HG02852 (cell line): ENCODE measurements at regions not wholly inside any gene's neighbourhood (a gene's known extent, or its start where the extent isn't known, plus 50 kb on each side); places are given as distances from the start of the nearest gene placed in this dataset.
A peak's percentile ranks its signal among the peaks of the same experiment; 100 is the strongest.
"Not testable (repeated sequence)": the region's sequence is repeated elsewhere in the genome, so short reads cannot be mapped to it uniquely, and the experiment has no call there.

Experiments used
- ATAC-seq: cut with Tn5 transposase; IDR thresholded peaks from one replicate; pipeline ENCODE4 v1.9.1; 2021; ENCODE audit warnings: mild to moderate bottlenecking, moderate library complexity; ENCODE audit not compliant: unreplicated experiment

DNA sequence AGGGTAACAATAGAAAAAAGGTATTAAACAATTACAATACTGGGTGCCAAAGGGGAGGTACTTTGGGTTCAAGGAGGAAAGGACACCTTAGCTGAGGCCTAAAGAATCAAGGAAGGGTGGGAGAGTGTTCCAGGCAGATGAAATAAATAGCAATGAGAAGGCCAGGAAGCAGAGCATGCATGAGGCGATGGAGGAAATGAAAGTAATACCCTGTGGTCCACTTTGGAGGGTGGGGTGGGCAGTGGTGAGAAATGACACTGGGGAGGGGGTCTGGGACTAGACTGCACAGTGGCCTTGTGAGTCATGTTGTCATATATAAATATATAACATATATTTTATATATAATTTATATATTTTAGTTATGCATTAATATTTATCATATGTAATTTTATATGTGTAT is 55.9 kb downstream of the BHLHE40 start:
- no peak for ATAC-seq

DNA sequence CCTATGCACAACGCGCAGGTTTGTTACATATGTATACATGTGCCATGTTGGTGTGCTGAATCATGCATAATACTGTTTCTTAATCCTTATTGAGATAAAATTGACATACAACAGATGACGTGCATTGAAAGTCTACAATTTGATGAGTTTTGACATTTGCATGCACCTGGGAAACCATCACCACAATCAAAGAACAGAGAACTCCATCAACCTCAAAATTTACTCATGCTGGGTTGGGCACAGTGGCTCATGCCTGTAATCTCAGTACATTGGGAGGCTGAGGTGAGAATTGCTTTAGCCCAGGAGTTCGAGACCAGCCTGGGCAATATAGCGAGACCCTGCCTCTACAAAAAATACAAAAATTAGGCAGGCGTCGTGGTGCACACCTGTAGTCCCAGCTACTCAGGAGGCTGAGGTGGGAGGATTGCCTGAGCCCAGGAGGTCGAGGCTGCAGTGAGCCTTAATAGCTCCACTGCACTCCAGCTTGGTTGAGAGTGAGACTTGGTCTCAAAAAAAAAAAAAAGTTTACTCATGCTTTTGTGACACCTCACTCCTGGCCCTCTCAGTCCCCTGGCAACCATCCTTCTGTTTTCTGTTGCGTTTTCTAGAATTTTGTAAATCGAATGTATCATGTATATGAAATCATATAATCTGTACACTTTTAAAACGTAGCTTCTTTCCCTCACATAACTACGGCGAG is 56.6 kb downstream of the BHLHE40 start:
- ATAC-seq, result no peak

DNA sequence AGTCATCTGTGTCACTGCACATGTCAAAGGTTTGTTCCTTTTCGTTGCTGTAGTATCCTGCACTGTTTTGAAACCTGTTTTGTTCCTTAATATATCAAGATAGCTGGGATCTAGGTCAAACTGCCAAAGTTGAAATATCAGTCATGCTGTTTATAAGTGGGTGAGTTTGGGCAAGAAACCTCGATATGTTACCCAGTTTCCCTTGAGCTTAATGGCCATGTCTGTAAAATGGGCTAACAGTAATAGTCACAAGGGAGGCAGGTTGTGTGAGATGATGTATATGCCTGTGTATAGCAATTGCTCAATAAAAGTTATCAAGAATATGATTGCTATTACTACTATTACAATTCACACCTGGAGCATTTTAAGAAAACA is 57.1 kb downstream of the BHLHE40 start:
- no peak for ATAC-seq

DNA sequence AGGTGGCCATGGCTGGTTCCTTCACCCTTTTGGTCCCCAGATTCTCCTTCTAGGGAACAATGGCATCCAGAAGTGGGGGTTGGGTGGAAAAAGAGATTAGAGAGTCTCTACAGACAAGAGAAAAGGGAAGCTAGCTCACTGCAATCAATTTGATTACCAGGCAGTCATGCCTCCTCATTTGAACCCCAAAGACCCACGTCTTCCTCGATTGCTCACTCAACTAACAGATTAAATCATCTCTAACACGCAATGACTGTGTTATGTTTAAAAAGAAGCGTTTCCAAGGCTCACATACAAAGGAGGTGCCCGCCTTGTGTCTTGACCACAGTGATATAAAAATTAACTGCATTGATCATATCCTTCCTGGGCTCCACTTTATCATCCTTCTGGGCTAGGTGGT is 57.6 kb downstream of the BHLHE40 start:
- ATAC-seq, result no peak

DNA sequence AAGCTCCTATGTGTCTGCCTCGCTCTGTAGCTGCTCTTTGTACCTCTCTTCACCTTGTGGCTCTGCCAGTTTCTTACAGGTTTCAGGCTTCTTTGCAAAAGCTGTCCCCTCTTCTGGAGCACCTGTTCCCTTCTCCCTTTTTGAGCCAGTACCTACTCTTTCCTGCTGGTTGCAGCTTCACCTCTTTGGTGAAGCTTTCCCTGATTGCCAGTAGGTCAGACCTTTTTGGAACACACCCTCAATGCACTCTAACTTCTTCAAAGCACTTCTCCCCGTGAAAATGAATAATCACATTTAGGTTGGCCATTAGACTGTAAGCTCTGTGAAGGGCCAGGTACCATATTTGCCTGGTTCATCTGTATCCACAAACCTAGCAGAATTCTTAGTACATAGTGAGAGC is 60.3 kb downstream of the BHLHE40 start:
- ATAC-seq, result no peak

DNA sequence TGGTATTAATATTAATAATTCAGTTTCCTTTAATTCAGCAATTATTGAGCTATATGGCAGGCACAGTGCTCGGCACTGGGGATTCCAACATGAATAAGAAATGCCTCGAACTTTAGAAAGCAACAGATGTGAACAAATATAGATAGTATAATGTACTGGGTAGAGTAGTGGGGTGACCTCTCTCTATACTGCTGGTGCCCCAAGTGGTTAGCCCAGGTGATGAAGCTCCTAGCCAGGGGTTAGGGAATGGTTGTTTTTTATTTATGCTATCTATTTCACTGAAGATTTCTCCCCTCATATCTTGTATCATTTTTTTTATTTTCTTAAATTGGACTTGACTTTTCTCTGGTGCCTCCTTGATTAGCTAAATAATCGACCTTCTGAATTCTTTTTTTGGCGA is 62.1 kb downstream of the BHLHE40 start:
- ATAC-seq, result no peak

DNA sequence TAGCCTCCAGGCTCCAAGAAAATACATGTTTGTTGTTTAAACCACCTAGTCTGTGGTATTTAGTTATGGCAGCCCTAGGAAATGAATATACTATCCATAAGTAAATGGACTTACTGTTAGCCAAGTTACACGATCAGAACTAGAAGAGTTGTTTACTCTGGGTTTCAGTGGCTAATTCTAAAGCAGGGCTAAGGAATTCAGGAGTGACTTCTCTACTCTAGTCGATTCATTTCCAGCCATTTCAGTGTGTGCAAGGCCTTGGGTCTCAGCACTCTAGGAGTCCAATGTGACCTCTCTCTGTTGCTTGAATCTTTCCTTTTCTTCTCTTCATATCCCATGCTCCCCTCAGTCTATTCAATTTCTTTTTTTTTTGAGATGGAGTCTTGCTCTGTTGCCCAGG is 66.7 kb downstream of the BHLHE40 start:
- no peak for ATAC-seq

DNA sequence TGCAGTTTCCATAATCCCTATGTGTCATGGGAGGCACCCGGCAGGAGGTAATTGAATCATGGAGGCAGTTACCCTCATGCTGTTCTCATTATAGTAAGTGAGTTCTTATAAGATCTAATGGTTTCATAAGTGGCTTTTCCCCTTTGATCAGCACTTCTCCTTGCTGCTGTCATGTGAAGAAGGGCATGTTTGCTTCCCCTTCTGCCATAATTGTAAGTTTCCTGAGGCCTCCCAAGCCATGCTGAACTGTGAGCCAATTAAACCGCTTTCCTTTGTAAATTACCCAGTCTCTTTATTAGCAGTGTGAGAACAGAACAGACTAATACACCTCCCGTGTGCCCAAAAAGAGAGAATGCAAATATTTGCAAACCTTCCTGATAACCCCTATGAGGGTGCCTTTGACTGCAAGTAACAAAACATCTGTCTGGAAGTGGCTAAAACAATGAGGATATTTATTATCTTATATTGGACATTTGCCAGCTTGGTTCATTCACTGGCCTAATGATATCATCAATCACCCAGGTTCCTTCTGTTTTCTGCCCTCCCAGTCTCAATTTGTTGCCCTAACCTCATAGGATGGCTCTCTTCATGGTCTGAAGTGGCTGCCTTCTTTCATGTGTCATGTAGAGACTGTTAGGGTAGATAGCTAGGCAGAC is 68.7 kb downstream of the BHLHE40 start:
- no peak for ATAC-seq

DNA sequence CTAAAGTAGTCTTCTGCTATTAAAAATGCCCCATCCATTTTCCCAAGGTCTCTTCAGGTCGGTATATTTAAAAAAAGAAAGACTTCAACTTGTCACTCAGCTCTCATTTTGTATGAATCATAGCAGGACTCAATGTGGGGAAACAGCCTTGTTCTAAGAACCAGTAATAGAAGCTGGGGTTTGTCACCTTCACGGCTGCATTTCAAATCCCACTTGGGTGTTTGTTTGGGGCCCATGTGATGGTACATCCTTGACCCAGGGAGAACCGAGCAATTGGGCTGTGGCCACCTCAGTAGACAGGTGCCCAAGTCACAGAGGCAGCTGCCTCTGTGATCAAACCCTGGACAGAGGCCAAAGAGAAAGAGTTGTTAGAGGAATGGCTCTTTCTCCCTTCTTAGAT is 70.3 kb upstream of the ARL8B start:
- peak; percentile 73 for ATAC-seq

DNA sequence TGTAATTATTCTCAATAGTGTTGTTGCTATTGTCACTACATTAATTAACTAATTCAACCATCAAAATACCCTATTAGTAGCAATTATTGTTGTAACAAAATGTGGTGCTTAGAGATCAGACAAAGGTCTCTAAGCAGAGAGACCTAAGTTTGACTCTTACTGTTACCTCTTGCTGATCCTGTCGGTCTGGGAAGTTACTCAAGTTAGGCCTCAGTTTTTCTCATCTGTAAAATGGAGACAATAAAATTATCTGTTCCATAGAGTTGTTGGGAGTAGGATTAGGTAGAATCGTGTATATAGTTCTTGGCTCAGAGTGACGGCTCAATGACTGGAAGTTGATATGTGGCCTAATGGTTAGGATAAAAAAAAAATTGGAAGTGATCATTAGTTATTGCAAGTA is 69.8 kb upstream of the ARL8B start:
- no peak for ATAC-seq

DNA sequence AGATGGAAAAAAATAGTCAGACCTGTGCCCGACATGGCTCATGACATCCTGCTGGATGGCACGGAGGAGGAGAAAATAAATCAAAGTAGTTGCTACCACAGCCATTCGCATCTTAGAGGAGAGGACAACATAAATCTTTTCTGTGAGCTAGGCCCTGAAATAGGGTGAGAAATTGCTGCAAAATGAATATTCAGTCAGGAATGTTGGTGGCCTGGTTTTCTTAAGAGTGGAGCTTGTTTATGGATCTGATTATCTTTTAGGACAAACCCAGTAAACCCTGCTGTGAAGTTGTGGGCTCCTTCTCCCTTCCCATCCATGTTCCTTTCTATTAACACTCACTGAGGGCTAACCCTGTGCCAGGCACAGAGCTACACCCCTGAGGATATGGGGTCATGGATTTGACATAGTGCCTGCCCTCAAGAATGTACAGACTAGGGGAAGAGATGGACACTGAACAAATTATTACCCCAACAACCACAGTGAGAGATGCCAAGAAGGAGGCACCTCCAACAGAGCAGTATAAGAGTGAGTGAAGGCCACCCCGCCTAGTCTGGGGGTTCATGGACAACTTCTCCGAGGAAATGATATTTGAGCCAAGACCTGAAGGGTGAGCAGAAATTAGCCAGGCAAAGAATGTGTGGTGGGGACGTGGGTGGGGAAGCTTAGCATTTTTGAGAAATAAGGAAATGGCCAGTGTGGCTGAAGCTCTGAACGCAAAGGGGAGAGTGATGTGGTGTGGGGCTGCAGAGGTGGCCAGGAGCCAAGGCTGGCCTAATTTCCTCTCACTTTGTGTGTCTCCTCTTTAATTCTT is 68.9 kb upstream of the ARL8B start:
- ATAC-seq, result no peak

DNA sequence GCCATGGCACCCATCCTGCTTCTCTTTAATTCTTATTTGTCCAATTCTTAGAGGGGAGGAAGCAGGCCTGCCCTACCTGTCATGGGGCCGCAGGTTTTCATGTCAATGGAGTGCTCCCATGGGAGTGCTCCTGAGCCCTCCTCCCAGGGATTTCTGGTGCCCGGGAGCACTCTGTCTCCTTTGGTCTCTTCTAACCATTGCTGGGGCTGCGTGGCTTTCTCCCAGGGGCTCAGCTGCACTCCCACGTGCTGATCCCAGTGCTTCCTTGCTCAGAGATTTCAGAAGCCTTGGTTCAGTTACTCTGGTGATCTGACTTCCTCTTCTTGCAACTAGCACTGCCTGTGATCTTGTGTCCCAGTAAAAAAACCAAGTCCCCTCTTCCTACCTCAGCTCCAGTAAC is 68.0 kb upstream of the ARL8B start:
- ATAC-seq, result no peak

DNA sequence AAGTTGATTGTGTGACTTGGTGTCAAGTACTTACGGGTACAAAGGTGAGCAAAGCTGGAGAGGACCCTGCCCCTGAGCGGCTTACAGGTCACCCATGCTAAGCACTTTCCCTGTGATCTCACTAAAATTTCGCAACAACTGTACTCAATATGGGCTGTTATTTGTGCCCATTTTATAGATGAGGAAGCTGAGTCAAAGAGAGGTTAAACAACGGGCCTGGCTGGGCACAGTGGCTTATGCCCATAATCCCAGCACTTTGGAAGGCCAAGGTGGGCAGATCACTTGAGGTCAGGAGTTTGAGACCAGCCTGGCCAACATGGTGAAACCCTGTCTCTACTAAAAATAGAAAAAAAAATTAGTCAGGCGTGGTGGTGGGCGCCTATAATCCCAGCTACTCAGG is 67.5 kb upstream of the ARL8B start:
- ATAC-seq, result not testable (repeated sequence)

DNA sequence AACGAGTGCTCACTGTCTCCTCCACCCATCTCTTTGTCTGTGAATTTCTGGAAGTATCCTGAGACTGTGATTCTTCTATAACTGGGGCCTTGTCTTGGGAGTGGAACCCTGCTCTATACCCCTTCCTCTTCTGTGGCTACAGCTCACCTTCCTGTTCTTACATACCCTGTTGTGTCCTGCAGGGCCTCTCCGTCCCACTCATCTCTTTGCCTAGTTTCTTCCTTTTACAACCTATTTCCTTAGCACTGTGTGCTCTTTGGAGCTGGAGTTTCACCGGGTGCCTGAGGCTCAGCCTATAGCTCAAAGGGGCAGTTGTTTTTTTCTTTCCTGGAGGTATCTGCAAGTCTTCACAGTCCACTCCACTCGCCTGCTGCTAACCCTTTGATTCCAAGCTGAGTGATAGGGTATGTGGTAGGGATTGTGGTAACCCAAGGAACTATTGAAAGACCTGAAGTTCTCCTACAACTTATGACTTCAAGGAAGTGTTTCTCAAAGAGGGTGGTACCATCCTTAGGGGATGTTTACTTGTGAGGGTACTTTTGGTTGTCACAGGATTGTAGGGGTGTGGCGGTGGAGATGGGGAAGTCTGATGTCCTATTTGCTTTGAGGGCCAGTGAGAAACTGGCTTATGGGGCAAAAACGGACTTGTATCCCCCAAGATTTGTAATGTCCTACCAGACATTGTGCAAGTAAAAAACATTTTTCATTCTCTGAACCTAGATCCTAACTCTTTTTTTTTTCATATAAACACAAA is 66.6 kb upstream of the ARL8B start:
- no peak for ATAC-seq

DNA sequence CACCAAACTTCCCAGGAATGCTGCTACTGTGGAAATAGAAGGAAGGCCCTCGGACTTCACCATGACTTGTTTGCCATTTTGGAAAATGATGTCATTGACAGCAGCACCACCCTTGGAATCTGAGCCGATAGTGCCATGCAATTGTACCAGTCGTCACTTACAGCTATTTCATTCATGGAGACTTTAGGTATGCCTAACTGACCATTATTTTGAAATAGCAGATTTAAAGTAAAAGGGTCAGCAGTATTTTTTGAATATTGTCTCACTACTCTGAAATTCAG is 66.0 kb upstream of the ARL8B start:
- no peak for ATAC-seq

DNA sequence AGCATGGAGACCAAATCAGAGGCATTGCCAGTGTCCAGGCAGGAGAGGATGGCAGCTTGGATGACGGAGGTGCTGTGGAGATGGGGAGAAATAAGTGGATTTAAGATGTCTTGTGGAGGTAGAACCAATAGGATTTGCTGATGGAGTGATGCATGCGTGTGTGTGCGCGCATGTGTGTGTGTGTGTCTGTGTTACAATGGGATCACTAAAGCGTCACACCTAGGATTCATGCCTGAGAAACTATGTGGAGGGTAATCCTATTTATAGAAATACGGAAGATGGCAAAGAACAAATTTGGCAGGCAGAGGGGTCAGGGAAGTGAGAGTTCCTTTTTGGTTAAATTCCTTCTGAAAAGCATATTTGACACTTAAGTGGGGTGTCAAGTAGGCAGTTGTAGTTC is 64.8 kb upstream of the ARL8B start:
- ATAC-seq, result no peak

DNA sequence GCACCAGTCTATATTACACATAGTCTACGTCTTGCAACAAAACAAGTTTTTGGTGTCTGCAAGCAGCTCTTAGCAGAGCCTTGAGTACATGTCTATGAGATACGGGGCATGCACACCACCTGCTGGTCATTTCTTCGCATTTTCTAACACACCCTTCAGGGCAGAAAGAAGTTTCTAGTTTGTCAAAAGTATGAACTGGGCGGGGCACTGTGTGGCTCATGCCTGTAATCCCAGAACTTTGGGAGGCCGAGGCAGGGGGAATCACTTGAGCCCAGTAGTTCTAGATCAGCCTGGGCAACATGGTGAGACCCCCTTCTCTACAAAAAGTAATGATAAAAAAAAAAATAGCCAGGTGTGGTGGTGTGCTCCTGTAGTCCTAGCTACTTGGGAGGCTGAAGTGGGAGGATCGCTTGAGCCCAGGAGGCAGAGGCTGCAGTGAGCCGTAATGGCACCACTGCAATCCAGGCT is 64.2 kb upstream of the ARL8B start:
- peak; percentile 85 for ATAC-seq

DNA sequence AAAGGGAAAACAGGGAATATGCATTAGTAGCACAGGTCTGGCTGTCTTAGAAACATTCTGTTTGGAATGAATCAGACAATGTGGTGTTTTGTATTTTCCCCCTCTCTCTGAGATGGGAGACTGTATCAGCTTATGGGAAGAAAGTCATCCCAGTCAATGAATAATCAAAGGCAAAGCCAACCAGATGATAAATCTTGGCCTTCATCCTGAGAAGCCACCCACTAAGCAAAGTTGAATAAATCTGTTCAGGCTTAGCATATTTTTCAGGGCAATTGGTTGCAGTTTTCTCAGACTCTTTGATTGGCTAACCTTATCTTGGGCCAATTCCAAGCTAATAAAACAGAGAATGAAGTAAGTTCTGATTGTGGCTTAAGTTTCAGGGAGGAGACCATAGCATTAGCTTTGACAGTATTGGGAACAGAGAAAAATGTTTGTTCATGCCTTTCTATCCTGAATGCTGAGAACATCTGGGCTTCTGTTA is 63.6 kb upstream of the ARL8B start:
- no peak for ATAC-seq

DNA sequence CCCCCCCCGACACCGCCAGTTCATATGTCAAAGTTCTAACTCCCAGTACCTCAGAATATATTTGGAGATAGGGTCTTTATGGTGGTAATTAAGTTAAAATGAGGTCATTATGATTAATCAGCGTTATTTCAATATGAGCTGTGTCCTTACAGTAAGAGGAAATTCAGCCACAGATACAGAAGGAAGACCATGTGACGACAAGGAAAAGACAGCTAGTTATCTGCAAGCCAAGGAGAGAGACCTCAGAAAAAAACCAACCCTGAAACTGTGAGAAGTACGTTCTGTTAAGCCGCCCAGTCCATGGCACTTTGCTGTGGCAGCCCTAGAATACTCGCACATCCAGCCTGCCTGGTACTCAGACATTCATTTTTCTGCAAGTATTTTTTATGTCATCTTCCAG is 62.3 kb upstream of the ARL8B start:
- ATAC-seq, result no peak

DNA sequence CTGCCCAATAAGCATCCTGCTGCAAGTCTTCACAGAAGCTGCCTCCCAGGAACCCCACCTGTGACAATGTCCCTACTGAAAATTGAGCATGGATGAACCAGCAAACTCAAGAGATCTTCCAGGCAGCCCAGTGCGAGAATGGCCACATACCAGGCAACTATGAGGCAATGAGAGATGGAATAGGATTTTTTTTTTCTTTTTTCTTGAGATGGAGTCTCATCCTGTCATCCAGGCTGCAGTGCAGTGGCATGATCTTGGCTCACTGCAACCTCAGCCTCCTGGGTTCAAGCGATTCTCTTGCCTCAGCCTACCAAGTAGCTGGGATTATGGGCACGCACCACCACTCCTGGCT is 60.9 kb upstream of the ARL8B start:
- no peak for ATAC-seq

DNA sequence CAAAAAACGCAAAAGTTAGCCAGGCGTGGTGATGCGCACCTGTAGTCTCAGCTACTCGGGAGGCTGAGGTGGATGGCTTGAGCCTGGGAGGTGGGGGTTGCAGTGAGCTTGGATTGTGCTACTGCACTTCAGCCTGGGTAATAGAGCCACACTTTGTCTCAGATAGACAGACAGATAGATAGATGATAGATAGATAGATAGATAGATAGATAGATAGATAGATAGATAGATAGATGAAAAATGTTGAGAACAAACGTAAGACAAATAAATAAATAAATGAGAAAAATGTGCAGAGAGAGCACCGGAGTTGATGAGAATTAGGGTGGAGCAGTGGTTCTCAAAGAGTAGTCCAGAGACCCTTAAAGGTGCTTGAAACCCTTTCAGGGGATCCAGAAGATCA is 58.4 kb upstream of the ARL8B start:
- no peak for ATAC-seq
